Forelimb muscle (tissue), 1 donor: ENCODE measurements at regions not wholly inside any gene's neighbourhood (a gene's known extent, or its start where the extent isn't known, plus 50 kb on each side); places are given as distances from the start of the nearest gene placed in this dataset.

Source experiments
- DNase-seq: peaks from one replicate; pipeline ENCODE4 v3.0.0-alpha.2; 2013; ENCODE audit warnings: low read depth

DNA sequence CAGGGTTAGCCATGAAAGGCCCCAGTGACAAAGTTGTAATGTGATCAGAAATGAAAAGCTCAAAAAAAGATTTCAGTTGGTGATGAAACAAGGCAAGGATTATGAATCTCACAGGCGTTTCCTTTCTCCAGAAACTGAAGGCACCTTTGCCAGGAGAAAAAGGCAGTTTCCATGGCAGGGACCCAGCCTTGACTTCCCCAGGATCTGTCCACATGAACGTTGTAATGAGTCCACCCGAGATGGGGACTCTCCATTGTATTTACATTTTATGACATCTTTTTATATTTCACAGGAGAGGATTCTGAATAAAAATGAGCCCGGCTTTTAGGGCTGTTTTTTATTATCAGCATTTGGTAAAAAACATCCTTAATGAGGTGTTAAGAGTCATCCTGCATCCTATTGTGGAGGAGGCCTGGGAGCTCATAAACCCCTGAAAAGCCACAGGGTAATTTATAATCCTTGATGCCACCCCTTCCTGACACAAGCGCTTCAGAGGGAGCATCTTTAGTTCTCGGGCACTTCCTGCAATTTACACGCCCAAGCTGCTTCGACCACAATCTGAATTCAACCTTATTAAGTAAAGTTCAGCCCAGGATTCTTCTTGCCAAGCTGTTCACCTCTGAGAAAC lies 74.1 kb upstream of the SALL4 start:
- peak; percentile 1 for DNase-seq

DNA sequence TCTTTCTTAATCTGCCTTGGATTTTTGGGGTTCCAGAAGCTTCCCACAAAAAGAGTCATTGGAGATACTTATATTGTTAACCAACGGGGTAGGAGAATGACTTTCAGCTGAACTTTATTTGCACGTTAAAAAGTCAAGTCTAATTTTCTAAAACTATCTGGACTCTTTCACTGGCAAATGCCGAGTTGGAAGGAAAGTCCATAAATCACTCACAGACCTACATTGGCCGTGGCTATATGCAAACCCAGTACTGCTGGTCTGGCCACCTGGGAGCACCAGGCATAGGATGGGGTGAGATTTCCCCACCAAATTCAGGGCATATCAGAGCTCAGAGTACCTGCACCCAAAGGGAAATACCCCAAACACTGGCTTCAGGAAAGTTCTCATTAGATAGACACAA lies 71.3 kb upstream of the SALL4 start:
- no peak for DNase-seq

DNA sequence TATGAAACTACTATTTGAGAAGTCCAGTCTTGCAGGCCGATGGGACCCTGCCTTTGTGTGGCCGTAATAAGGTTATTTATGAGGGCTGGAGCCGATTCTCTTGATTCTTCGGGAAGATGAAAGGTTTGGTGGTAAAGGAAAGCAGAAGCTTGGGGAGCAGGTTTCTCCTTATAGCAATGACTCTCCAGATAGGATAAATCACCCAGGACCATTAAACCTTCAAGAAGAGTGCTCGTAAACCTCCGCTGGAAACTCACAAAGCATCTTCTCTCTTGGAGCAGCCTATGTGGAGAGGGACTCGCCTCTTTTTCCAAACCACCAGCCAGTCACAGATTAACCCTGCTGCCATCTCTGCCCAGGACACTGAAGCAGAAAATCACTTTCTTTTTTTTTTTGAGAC lies 69.6 kb upstream of the SALL4 start:
- DNase-seq, result no peak

GRCh38 chr20:51869002-51869401 lies 66.7 kb upstream of the SALL4 start:
- no peak for DNase-seq

- DNase-seq, result no peak
Observed at GRCh38 chr20:51867251-51867650, 64.9 kb upstream of the SALL4 start.

- DNase-seq, result no peak
Observed at GRCh38 chr20:51864967-51865366, 62.6 kb upstream of the SALL4 start.

DNA sequence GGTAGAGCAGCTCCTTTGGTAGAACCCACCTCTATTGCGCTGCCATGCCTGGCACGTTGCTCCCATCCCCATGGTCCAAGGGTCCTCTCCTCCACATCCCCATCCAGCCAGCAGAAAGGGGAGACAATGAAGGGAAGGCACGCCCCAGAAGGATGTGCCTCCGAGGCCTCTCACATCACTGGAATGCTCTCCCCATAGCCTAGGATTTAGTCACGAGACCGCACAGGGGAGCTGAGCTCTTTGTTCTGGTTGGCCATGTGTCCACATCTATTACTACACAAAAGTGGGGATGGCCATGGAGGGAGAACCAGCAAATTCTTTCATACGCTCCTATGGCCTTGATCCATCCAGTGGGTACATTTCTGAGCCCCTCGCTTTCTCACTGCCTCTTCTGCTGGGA lies 60.5 kb upstream of the SALL4 start:
- no peak for DNase-seq

GRCh38 chr20:51861726-51862466 lies 59.6 kb upstream of the SALL4 start:
- DNase-seq, result no peak

DNA sequence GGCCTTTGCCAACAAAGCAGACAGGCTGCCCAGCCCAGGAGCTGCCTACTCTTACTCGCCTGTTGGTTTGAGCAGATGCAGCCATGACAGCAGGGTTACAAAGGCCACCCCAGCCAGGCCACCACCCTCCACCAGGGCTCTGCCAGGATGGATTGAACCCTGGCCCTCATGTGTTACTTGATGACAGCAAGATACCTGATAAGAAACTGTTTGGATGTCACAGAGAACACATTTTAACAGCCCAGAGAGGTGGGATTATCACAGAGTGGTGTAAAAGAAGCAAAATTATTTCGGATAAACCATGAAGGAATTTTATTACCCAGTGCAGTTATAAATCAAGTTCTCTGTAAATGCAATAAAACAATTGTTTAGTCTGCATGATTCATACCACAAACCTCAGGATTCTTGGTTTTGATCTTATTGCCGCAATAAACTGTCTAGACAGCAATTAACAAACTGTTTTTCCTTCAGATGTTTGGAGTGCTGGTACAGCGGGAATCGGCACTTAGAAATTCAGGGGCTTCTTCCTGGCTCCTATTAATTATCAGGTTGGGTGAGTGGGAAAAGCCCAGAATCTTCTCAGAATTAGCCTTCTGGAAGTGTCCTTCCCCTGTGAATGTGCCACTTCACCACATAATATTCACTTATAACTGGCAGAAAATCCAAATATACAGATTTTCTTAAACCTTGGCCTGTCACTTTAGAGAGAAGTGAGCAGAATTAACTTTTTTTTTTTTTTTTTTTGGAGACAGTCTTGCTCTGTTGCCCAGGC lies 58.0 kb upstream of the SALL4 start:
- DNase-seq, result no peak

GRCh38 chr20:51856432-51856831 lies 54.1 kb upstream of the SALL4 start:
- DNase-seq, result no peak

- no peak for DNase-seq
Observed at GRCh38 chr20:51854921-51855320, 52.6 kb upstream of the SALL4 start.
